SJCRH30 (cell line): ENCODE measurements at regions not wholly inside any gene's neighbourhood (a gene's known extent, or its start where the extent isn't known, plus 50 kb on each side); places are given as distances from the start of the nearest gene placed in this dataset.
"Not testable (repeated sequence)": the region's sequence is repeated elsewhere in the genome, so short reads cannot be mapped to it uniquely, and the experiment has no call there.

Experiments used
- DNase-seq, 2 experiments: peaks; one replicate each; pipeline ENCODE4 v3.0.0-alpha.2; 2015 to 2020
- H3K27ac ChIP-seq: fragments of 250-450 bp; sonication (Bioruptor Pico); 2 replicates; pipeline ENCODE4 v1.5.1; 2020; ENCODE audit warnings: mild to moderate bottlenecking, moderate library complexity
- H3K27me3 ChIP-seq: fragments of 250-450 bp; sonication (Bioruptor Pico); 2 replicates; pipeline ENCODE4 v1.5.1; 2020; ENCODE audit warnings: mild to moderate bottlenecking, moderate library complexity
- H3K36me3 ChIP-seq: fragments of 250-450 bp; sonication (Bioruptor Pico); 2 replicates; pipeline ENCODE4 v1.5.1; 2020; ENCODE audit warnings: mild to moderate bottlenecking, moderate library complexity
- H3K4me1 ChIP-seq: fragments of 250-450 bp; sonication (Bioruptor Pico); 2 replicates; pipeline ENCODE4 v1.5.1; 2020; ENCODE audit warnings: mild to moderate bottlenecking, moderate library complexity
- H3K4me3 ChIP-seq: fragments of 250-450 bp; sonication (Bioruptor Pico); 2 replicates; pipeline ENCODE4 v1.5.1; 2020; ENCODE audit warnings: mild to moderate bottlenecking, moderate library complexity
- H3K9me3 ChIP-seq: fragments of 250-450 bp; sonication (Bioruptor Pico); replicated peaks from 2 replicates; pipeline ENCODE4 v1.5.1; 2020; ENCODE audit warnings: mild to moderate bottlenecking, moderate library complexity

DNA sequence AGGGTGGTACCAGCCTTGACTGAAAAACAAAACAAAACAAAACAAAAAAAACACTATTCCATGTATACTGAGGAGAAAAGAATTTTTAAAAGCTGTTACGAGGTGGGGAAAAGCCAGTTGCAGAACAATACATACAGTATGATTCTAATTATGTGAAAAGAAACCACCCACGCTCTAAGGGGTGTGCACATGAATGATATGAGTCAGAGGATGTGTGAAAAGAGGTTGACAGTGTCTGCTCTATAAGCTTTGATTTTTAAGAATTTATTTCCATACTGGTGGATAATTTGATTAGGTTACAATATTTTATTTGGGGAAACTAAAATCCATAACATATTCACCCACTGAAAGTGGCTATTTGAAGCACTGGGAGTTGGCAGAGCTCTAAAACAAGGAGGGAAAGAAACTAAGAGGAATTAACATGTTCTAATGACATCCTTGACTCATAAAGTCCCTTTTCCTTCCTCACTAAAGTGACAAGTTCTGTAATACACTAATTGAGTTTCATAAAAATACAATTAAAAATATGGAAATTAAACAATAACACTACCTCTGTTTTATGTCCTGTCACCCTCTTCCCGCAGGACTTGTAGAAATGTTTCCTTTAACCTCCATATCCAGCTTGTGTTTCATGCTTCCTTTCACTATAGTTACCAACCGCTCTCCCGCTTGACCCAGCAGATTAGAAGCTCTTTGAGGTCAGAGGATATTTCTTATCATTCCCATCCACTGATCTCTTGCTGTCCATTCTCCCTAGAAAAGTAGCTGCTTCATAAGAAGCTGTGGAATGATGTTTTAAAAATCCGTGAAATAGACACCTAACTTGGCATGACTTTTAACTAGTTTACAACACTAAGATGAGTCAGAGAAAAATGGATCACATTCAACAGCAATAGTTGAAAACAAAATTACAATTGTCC, 118.6 kb upstream of the CCDC28A start:
- Histone ChIP-seq H3K36me3 (no peaks in the 10 kb centered on the region), H3K9me3 (no peaks in the 10 kb centered on the region), H3K4me3 (no peak overlapping the region), H3K4me1 (peaks cover 10% of the 10 kb centered on the region), H3K27ac (no peak overlapping the region), H3K27me3 (no peaks in the 10 kb centered on the region)
- no peak for DNase-seq

DNA sequence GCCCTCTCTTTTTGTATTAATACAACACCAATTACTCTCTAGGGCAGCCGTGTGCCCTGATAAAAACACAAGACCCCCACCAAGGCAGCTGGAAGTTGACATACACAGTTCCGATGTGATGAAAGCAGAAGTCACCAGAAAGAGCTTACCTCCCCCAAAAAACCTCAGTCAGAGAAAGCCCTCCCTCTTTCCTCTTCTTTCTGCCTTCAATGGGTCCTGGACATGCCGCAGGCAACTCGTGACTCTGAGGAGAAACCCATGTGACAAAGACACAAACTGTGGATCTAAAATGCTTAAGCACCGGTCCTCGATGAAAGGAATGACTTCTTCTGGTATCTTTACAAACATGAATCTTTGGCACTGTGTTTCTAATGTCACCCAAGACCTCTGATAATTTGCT, 117.7 kb upstream of the CCDC28A start:
- Histone ChIP-seq H3K4me3 (no peak overlapping the region), H3K4me1 (peaks cover 10% of the 10 kb centered on the region), H3K9me3 (no peaks in the 10 kb centered on the region), H3K36me3 (no peaks in the 10 kb centered on the region), H3K27me3 (no peaks in the 10 kb centered on the region), H3K27ac (no peak overlapping the region)
- DNase-seq = peak in 1 of 2 experiments; percentile 7

DNA sequence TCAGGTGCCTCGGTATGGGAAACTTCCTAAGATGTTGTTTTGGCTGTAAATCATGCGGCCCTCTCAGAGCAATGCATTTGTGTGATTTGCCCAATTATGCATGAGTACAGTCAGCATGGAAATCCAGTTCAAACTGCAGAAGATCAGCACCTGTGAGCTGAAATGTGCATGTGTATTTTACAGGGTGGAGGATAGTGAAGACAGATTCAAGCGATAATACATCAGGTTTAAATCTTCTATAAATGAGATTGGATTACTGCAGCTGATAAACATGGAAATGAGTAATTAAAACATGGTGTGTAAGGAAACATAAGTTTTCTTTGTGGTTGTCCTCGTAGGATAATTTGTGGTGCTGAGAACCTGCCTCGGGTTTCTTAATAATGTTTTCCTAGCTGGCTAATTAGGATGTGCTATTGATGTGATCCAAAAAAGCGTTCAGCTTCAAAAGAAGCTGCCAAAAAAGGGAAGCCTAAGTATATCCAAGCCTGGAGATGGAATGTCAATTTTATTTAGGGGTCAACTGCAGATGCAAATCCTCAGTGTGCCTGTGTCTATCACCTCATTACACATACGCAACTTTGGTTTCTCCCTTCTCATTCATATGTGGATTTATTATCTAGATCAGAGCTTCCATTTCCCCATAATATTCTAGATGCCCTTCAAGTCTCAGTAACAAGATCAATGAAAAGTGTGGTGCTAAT, 117.1 kb upstream of the CCDC28A start:
- no peaks in the 10 kb centered on the region for H3K9me3 ChIP-seq
- H3K27me3 ChIP-seq = no peaks in the 10 kb centered on the region
- H3K27ac ChIP-seq = no peak overlapping the region; the same call in 1 of the 2 replicates
- H3K36me3 ChIP-seq = no peaks in the 10 kb centered on the region
- H3K4me3 ChIP-seq = no peak overlapping the region
- DNase-seq = no peak
- H3K4me1 ChIP-seq = peaks cover 10% of the 10 kb centered on the region

DNA sequence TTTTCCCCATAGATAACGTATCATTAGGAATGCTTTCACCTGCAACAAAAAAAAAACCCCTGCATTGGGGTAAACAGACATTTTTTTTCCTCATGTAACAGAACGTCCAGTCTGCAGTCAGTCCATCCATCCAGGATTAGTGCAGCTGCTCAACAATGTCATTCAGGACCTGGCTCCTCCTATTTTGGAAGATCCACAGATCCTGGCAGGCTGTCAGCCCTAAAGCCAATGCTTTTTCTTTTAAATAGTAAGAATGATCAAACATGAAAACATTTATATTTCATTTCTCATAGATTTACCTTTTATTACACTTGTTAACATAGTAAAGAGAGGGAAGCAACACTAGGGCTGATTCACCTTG, 116.5 kb upstream of the CCDC28A start:
- Histone ChIP-seq H3K27me3 (no peaks in the 10 kb centered on the region), H3K4me1 (peaks cover 10% of the 10 kb centered on the region), H3K36me3 (no peaks in the 10 kb centered on the region), H3K9me3 (no peaks in the 10 kb centered on the region), H3K27ac (peak overlapping the region; percentile 52), H3K4me3 (peak overlapping the region; percentile 40)
- peak; percentile 72 to 84 for DNase-seq

DNA sequence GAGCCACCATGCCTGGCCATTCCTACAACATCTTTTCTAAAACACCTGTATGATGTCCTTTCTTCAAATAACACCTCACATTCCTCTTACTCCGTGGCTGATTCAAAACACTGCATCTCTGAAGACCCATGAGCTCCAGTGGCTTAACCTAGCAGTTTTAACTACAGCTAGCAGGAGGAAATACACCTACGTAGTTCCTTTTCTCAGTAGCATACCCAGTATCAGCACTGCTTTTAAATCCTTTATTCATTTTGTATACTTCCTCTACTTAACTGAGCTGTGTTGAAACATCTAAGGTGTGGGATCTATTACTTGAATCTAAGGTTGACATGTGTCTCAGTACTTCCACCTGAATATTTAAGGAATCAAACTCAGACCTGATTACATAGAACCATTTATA, 113.6 kb upstream of the CCDC28A start:
- no peaks in the 10 kb centered on the region for H3K9me3 ChIP-seq
- no peak overlapping the region for H3K4me3 ChIP-seq
- no peaks in the 10 kb centered on the region for H3K36me3 ChIP-seq
- H3K4me1 ChIP-seq = peaks cover 10% of the 10 kb centered on the region
- H3K27me3 ChIP-seq = no peaks in the 10 kb centered on the region
- no peak overlapping the region for H3K27ac ChIP-seq
- DNase-seq = no peak

DNA sequence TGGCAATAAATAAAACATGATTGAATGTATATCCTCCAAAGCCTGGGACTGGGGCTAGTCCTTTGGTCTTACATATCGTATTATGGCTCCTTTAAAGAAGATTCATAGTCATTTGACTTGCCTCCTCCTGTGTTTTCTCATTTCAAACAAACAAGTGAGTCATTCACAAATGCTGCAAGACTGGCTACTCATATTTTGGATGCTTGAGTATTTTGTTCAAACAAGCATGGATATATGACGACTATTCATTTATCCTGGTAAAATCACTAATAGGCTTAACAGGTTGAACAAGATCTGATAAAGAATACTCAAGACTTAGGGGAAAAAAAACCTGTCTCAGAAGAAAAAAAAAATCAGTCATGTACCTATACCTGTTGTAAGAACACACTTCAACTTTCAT, 111.1 kb upstream of the CCDC28A start:
- DNase-seq = no peak
- Histone ChIP-seq H3K4me1 (no peaks in the 10 kb centered on the region), H3K4me3 (no peak overlapping the region)

DNA sequence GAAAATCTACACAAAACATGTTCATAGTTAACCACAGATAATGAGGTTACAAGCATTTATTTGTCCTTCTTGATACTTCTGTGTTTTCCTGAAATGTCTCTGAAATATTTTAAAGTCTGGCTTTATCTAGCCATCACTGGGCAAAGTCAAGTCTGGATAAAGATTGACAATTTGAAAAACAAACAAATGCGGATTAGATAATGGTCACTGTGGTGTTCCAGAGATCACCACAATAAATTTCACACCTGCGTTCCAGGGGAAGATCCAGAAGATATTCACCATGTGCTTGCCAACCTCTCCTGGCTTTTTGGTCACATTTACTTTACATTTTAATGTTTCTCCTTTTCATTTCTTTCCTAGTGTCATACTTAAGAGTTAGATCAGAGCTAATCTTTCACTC, 109.7 kb upstream of the CCDC28A start:
- no peak overlapping the region for H3K4me3 ChIP-seq
- H3K27me3 ChIP-seq = no peaks in the 10 kb centered on the region
- H3K9me3 ChIP-seq = no peaks in the 10 kb centered on the region
- H3K27ac ChIP-seq = no peak overlapping the region
- H3K36me3 ChIP-seq = no peaks in the 10 kb centered on the region
- no peak for DNase-seq
- H3K4me1 ChIP-seq = no peaks in the 10 kb centered on the region

More for the DNA sequence above, 111.1 kb upstream of the CCDC28A start:
- H3K27me3 ChIP-seq = no peaks in the 10 kb centered on the region
- no peaks in the 10 kb centered on the region for H3K9me3 ChIP-seq
- H3K27ac ChIP-seq = no peak overlapping the region
- no peaks in the 10 kb centered on the region for H3K36me3 ChIP-seq

DNA sequence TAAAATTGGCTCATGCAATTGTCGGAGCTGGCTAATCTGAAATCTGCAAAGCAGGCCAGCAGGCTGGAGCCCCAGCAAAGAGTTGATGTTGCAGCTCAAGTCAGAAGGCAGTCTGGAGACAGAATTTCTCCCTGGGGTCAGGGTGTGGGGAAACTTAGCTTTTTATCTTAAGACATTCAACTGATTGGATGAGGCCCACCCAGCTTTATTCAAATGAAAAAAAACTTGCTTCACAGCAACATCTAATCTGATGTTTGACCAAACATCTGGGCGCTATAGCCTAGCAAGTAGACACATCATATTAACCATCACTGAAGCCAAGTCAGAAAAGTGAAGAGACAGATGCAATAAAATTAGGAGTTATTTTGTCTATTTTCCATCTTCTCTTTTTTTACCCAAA, 108.8 kb upstream of the CCDC28A start:
- H3K4me1 ChIP-seq = no peaks in the 10 kb centered on the region
- no peaks in the 10 kb centered on the region for H3K27me3 ChIP-seq
- H3K27ac ChIP-seq = no peak overlapping the region
- no peak overlapping the region for H3K4me3 ChIP-seq
- no peaks in the 10 kb centered on the region for H3K36me3 ChIP-seq
- no peaks in the 10 kb centered on the region for H3K9me3 ChIP-seq
- no peak for DNase-seq

DNA sequence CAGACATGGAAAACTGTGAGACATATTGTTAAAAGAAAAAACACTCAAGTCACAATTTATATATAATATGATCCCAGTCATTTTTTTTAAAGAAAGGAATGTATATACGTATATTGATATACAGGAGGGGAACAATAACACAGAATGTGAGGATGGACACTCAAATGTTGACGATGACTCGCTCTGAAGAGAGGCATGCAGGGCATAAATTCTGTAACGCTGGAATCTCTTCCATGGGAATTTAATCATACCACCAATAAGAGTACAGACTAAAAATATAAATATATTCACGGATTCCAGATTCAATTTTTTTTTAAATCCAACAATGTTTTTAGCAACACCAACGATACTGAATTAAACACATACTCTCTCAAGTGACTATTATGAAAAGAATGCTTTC, 106.9 kb upstream of the CCDC28A start:
- H3K4me1 ChIP-seq = no peaks in the 10 kb centered on the region
- no peaks in the 10 kb centered on the region for H3K9me3 ChIP-seq
- H3K4me3 ChIP-seq = no peak overlapping the region
- H3K36me3 ChIP-seq = no peaks in the 10 kb centered on the region
- no peak overlapping the region for H3K27ac ChIP-seq
- H3K27me3 ChIP-seq = no peaks in the 10 kb centered on the region
- no peak for DNase-seq

DNA sequence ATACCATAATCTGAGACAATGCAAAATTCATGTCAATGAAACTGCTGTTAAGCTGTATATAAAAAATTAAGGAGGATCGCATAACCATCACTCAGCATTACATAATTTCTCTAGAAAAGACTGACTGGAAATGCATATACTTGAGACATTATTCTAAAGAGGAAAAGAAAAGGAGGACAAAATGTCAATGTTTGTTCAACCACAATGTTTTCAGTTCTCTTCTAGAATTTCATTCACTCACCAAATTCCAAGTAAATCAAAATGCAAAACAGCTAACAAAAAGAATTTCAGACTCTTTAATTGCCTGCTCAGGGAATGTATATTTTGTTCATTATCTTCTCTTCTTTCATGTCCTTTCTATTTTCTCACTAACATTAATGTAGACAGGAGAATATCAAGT, 106.2 kb upstream of the CCDC28A start:
- H3K27me3 ChIP-seq = no peaks in the 10 kb centered on the region
- H3K36me3 ChIP-seq = no peaks in the 10 kb centered on the region
- no peaks in the 10 kb centered on the region for H3K9me3 ChIP-seq
- no peak for DNase-seq
- no peaks in the 10 kb centered on the region for H3K4me1 ChIP-seq
- no peak overlapping the region for H3K4me3 ChIP-seq
- H3K27ac ChIP-seq = no peak overlapping the region

DNA sequence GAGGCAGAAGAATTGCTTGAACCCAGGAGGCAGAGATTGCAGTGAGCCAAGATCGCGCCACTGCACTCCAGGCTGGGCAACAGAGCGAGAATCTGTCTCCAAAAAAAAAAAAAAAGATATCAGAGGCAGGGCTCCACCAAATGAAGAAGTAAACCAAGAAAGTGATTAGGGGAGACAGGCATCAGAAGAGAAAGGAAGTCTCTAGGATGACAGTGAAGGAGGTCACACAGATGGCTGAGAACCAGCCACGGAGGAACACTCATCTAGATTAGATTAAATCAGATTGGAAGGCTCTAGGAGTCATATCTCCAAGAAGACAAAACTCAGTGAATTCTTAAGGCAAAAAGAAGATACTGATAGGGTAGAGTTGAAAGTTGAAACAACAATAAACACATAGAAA, 102.2 kb upstream of the CCDC28A start:
- Histone ChIP-seq H3K27ac (no peak overlapping the region), H3K27me3 (no peaks in the 10 kb centered on the region), H3K4me1 (no peaks in the 10 kb centered on the region), H3K9me3 (no peaks in the 10 kb centered on the region), H3K4me3 (no peak overlapping the region), H3K36me3 (no peaks in the 10 kb centered on the region; the same call in 1 of the 2 replicates)
- DNase-seq = no peak

DNA sequence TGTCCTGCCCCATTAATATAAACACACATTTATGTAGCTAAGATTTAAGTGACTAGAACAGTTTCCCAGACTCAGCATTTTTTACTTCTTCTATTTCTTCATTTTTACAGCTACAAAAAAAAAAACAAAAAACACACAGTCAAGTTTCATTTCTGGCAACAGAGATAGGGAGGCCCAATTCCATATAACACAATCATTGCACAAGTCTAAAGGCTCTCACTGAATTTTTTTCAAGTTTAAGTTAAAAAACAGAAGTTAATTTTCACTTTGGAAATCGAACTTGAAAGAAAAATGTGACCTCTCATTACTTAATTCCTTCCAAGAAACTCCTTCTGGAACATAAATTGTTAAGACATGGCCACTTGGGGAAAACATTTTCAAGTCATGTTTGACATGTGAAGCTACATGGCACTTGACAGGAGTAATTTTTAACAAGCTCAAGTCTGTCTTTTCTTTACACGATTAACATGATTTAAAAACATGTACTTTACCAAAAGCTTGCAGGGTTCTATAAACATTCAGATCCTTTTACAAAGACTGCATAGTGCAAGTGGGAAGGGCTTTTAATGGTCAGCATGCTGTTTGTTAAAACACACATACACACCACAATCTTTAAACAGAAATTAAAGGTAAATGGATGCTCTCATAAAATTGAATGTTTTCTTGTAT, 100.1 kb upstream of the CCDC28A start:
- H3K4me1 ChIP-seq = no peaks in the 10 kb centered on the region
- DNase-seq = no peak
- no peaks in the 10 kb centered on the region for H3K9me3 ChIP-seq
- no peaks in the 10 kb centered on the region for H3K27me3 ChIP-seq
- no peak overlapping the region for H3K4me3 ChIP-seq
- no peak overlapping the region for H3K27ac ChIP-seq
- H3K36me3 ChIP-seq = no peaks in the 10 kb centered on the region; the same call in 1 of the 2 replicates

DNA sequence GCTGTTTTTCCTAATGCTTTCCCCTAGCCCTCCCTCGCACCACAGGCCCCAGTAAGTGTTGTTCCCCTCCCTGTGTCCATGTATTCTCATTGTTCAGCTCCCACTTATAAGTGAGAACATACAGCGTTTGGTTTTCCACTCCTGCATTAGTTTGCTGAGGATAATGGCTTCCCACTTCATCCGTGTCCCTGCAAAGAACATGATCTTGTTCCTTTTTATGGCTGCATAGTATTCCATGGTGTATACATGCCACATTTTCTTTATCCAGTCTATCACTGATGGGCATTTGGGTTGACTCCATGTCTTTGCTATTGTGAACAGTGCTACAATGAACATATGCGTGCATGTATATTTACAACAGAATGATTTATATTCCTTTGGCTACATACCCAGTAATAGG, 99.1 kb upstream of the CCDC28A start:
- H3K27me3 ChIP-seq, DNase-seq, H3K9me3 ChIP-seq, H3K27ac ChIP-seq, H3K36me3 ChIP-seq, H3K4me1 ChIP-seq, H3K4me3 ChIP-seq: not testable (repeated sequence)

DNA sequence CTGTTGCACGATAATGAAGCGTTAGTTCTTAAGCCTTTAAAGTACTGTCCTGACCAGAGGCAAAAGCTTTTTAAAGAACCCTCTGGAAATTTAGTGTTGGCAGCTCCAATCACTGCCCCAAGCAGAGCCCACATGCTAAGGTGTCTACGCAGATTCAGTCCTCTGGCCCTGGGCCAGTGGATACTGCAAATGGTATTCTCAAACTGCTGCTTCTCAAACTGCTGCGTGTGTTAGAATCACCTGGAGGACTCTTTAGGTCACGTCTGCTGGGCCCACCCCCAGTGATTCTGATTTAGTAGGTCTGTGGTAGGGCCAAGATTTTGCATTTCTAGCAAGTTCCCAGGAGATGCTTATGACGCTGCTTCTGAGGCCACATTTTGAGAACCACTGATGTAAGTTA, 96.0 kb upstream of the CCDC28A start:
- H3K27ac ChIP-seq = no peak overlapping the region
- no peak overlapping the region for H3K4me3 ChIP-seq
- no peaks in the 10 kb centered on the region for H3K4me1 ChIP-seq
- no peaks in the 10 kb centered on the region for H3K27me3 ChIP-seq
- DNase-seq = no peak
- H3K36me3 ChIP-seq = no peaks in the 10 kb centered on the region; the same call in 1 of the 2 replicates
- no peaks in the 10 kb centered on the region for H3K9me3 ChIP-seq

DNA sequence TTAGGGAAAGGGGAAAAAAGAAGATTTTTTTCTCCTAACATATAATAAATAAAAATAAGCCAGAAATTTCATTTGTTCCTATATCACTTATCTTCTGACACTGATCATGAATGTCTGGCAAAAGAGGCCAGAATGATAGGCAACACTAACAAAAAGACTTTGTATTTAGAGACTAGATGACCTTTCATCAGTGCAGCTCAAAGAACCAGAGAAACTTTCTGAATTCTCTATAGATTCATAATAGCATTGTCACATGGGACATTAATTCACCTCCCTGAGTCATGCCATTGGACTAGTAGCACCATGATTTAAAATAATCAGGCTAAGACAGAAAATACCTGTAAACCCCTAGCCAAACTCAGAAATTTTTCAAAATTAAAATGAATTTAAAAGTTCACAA, 95.4 kb upstream of the CCDC28A start:
- H3K4me3 ChIP-seq = no peak overlapping the region
- no peaks in the 10 kb centered on the region; the same call in 1 of the 2 replicates for H3K36me3 ChIP-seq

More for the DNA sequence above, 95.4 kb upstream of the CCDC28A start:
- Histone ChIP-seq H3K27ac (no peak overlapping the region), H3K4me1 (peaks cover under 1% of the 10 kb centered on the region; the same call in 1 of the 2 replicates), H3K9me3 (no peaks in the 10 kb centered on the region), H3K27me3 (no peaks in the 10 kb centered on the region)
- no peak for DNase-seq
